KBM-7 (cell line): ENCODE measurements at regions not wholly inside any gene's neighbourhood (a gene's known extent, or its start where the extent isn't known, plus 50 kb on each side); places are given as distances from the start of the nearest gene placed in this dataset.
"Not testable (repeated sequence)": the region's sequence is repeated elsewhere in the genome, so short reads cannot be mapped to it uniquely, and the experiment has no call there.

Experiments
- DNase-seq: peaks from one replicate; pipeline ENCODE4 v3.0.0-alpha.2; 2015
- in situ Hi-C: fragments of 300-500 bp; cut with MboI; formaldehyde crosslinking; loops from 2 replicates; pipeline ENCODE4 v1.14.3; 2020; ENCODE audit warnings: low sequenced_read_pairs, low pct_unique_long_range_greater_than_20kb, mixed read lengths

- in situ Hi-C loops = no loop called here
- no peak for DNase-seq
Observed at GRCh38 chr5:17077440-17078233, 139.8 kb upstream of the BASP1 start.

- DNase-seq = no peak
- in situ Hi-C loops = no loop called here
Observed at GRCh38 chr5:17079562-17079961, 137.9 kb upstream of the BASP1 start.

- in situ Hi-C loops = no loop called here
Observed at GRCh38 chr5:17080361-17080760, 137.1 kb upstream of the BASP1 start.

GRCh38 chr5:17081142-17081541 lies 136.3 kb upstream of the BASP1 start:
- in situ Hi-C loops = no loop called here
- no peak for DNase-seq

More at GRCh38 chr5:17080361-17080760, 137.1 kb upstream of the BASP1 start:
- no peak for DNase-seq

- DNase-seq, in situ Hi-C loops: not testable (repeated sequence)
Observed at GRCh38 chr5:17083276-17083675, 134.2 kb upstream of the BASP1 start.

- in situ Hi-C loops = no loop called here
- DNase-seq = no peak
Observed at GRCh38 chr5:17087035-17087434, 130.4 kb upstream of the BASP1 start.

GRCh38 chr5:17088051-17088450 lies 129.4 kb upstream of the BASP1 start:
- in situ Hi-C loops = no loop called here
- DNase-seq = no peak

- DNase-seq = no peak
- in situ Hi-C loops = no loop called here
Observed at GRCh38 chr5:17089001-17089400, 128.4 kb upstream of the BASP1 start.

GRCh38 chr5:17089690-17090089 lies 127.7 kb upstream of the BASP1 start:
- in situ Hi-C loops = no loop called here
- no peak for DNase-seq

GRCh38 chr5:17090839-17091238 lies 126.6 kb upstream of the BASP1 start:
- peak; percentile 22 for DNase-seq
- in situ Hi-C loops = no loop called here

- DNase-seq = no peak
- in situ Hi-C loops = no loop called here
Observed at GRCh38 chr5:17094830-17095229, 122.6 kb upstream of the BASP1 start.

GRCh38 chr5:17096952-17097695 lies 120.3 kb upstream of the BASP1 start:
- in situ Hi-C loops = no loop called here
- DNase-seq = no peak

GRCh38 chr5:17099946-17100345 lies 117.5 kb upstream of the BASP1 start:
- in situ Hi-C loops = no loop called here

GRCh38 chr5:17103461-17103860 lies 114.0 kb upstream of the BASP1 start:
- in situ Hi-C loops = no loop called here
- DNase-seq = no peak

More at GRCh38 chr5:17099946-17100345, 117.5 kb upstream of the BASP1 start:
- DNase-seq = no peak

- in situ Hi-C loops = no loop called here
- DNase-seq = no peak
Observed at GRCh38 chr5:17105744-17106418, 111.5 kb upstream of the BASP1 start.

GRCh38 chr5:17106521-17106920 lies 110.9 kb upstream of the BASP1 start:
- in situ Hi-C loops = no loop called here
- no peak for DNase-seq

GRCh38 chr5:17112091-17112716 lies 105.2 kb upstream of the BASP1 start:
- DNase-seq, in situ Hi-C loops: not testable (repeated sequence)

- in situ Hi-C loops = no loop called here
- DNase-seq = no peak
Observed at GRCh38 chr5:17113174-17113958, 104.1 kb upstream of the BASP1 start.

GRCh38 chr5:17114233-17114632 lies 103.2 kb upstream of the BASP1 start:
- in situ Hi-C loops = no loop called here

More at GRCh38 chr5:17114233-17114632, 103.2 kb upstream of the BASP1 start:
- DNase-seq = no peak
